ENCODE measurements at regions not wholly inside any gene's neighbourhood (a gene's known extent, or its start where the extent isn't known, plus 50 kb on each side); places are given as distances from the start of the nearest gene placed in this dataset.

GRCh38 chr14:97104029-97104428 is 306.8 kb downstream of the VRK1 start:
- H3K4me1 ChIP-seq, result no peaks in the 10 kb centered on the region
- no peaks in the 10 kb centered on the region for H3K27me3 ChIP-seq
- H3K4me3 ChIP-seq, result no peak overlapping the region
- no peak for TF ChIP-seq CTCF (IDR thresholded peaks at IDR 0.05)
- peaks cover 0 to 6% (median 5%) of the 10 kb centered on the region in 3 donors for H3K9me3 ChIP-seq
- intact Hi-C loops (cut with DNase I; ENCODE audit: low total_unique reads), result no loop called here
- H3K36me3 ChIP-seq, result no peaks in the 10 kb centered on the region
- no peak for DNase-seq
- no peak overlapping the region for H3K27ac ChIP-seq

- H3K4me1 ChIP-seq, result no peaks in the 10 kb centered on the region
- no peak for TF ChIP-seq CTCF (IDR thresholded peaks at IDR 0.05)
- intact Hi-C loops (cut with DNase I; ENCODE audit: low total_unique reads), result no loop called here
- no peak overlapping the region for H3K4me3 ChIP-seq
- DNase-seq, result no peak
- no peaks in the 10 kb centered on the region for H3K27me3 ChIP-seq
- no peaks in the 10 kb centered on the region for H3K36me3 ChIP-seq
- H3K9me3 ChIP-seq, result peaks cover 0 to 12% (median 12%) of the 10 kb centered on the region in 3 donors
- no peak overlapping the region for H3K27ac ChIP-seq
Observed at GRCh38 chr14:97106166-97106565, 309.0 kb downstream of the VRK1 start.

GRCh38 chr14:97106609-97107008 is 309.4 kb downstream of the VRK1 start:
- H3K4me3 ChIP-seq, result no peak overlapping the region
- H3K27ac ChIP-seq, result no peak overlapping the region
- intact Hi-C loops (cut with DNase I; ENCODE audit: low total_unique reads), result no loop called here
- H3K27me3 ChIP-seq, result no peaks in the 10 kb centered on the region
- DNase-seq, result no peak
- H3K9me3 ChIP-seq, result peaks cover 0 to 12% (median 12%) of the 10 kb centered on the region in 3 donors
- no peak for TF ChIP-seq CTCF (IDR thresholded peaks at IDR 0.05)
- H3K4me1 ChIP-seq, result no peaks in the 10 kb centered on the region
- H3K36me3 ChIP-seq, result no peaks in the 10 kb centered on the region

DNA sequence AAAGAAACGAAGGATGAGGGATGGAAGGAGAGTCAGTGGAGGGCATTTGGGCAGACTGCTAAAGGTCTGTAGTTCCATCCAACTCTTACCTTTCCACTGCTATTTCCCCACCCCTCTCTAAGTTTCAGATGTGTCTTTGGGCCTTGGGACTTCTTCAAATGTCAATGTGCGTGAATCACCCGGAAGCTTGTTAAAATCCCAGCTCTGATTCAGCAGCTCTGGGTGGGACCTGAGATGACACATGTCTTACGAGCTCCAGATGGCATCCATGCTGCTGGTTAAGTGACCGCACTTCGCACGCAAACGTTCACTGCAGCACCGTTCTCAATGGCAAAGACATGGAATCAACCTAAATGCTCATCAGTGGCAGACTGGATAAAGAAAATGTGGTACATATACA is 309.9 kb downstream of the VRK1 start:
- intact Hi-C loops (cut with DNase I; ENCODE audit: low total_unique reads), result no loop called here
- H3K9me3 ChIP-seq, result peaks cover 0 to 12% (median 12%) of the 10 kb centered on the region in 3 donors
- no peak for TF ChIP-seq CTCF (IDR thresholded peaks at IDR 0.05)
- no peak overlapping the region for H3K27ac ChIP-seq
- no peak overlapping the region for H3K4me3 ChIP-seq
- H3K36me3 ChIP-seq, result no peaks in the 10 kb centered on the region
- no peak for DNase-seq
- H3K4me1 ChIP-seq, result no peaks in the 10 kb centered on the region
- no peaks in the 10 kb centered on the region for H3K27me3 ChIP-seq

GRCh38 chr14:97107760-97108159 is 310.6 kb downstream of the VRK1 start:
- no peaks in the 10 kb centered on the region for H3K36me3 ChIP-seq
- no peaks in the 10 kb centered on the region for H3K27me3 ChIP-seq
- intact Hi-C loops (cut with DNase I; ENCODE audit: low total_unique reads), result no loop called here
- no peak for TF ChIP-seq CTCF (IDR thresholded peaks at IDR 0.05)
- no peaks in the 10 kb centered on the region for H3K4me1 ChIP-seq
- no peak for DNase-seq
- H3K9me3 ChIP-seq, result peaks cover 0 to 12% (median 12%) of the 10 kb centered on the region in 3 donors
- H3K4me3 ChIP-seq, result no peak overlapping the region
- H3K27ac ChIP-seq, result no peak overlapping the region

- DNase-seq, result no peak
- Histone ChIP-seq H3K36me3 (no peaks in the 10 kb centered on the region), H3K4me1 (no peaks in the 10 kb centered on the region), H3K9me3 (peaks cover 0 to 12% (median 7%) of the 10 kb centered on the region in 3 donors), H3K27me3 (no peaks in the 10 kb centered on the region), H3K27ac (no peak overlapping the region), H3K4me3 (no peak overlapping the region)
- intact Hi-C loops (cut with DNase I; ENCODE audit: low total_unique reads), result no loop called here
- TF ChIP-seq CTCF (IDR thresholded peaks at IDR 0.05), result no peak
Observed at GRCh38 chr14:97109234-97109633, 312.1 kb downstream of the VRK1 start.
